Heart right ventricle (tissue), 16 donors: ENCODE measurements at regions not wholly inside any gene's neighbourhood (a gene's known extent, or its start where the extent isn't known, plus 50 kb on each side); places are given as distances from the start of the nearest gene placed in this dataset.

Source experiments
- ATAC-seq, 8 donors: fragments of 200-7000 bp; cut with Tn5 transposase; one replicate each; pipeline ENCODE4 v1.9.1; 2020; ENCODE audit warnings: mild to moderate bottlenecking in 8 of 8, moderate library complexity in 8 of 8, moderate number of reproducible peaks in 1 of 8
- DNase-seq, 2 donors: peaks; one replicate each; pipeline ENCODE4 v3.0.0-alpha.2; 2020
- H3K27ac ChIP-seq, 10 donors: fragments of 200-600 bp; sonication (generic) in 2 of 10; one replicate each; pipeline versions ENCODE4 v1.5.0 to v1.8.0; 2020 to 2022; ENCODE audit warnings: mild to moderate bottlenecking in 3 of 10
- H3K27me3 ChIP-seq, 7 donors: fragments of 200-600 bp; one replicate each; pipeline ENCODE4 v1.8.0; 2021 to 2022; ENCODE audit warnings: mild to moderate bottlenecking in 2 of 7
- H3K36me3 ChIP-seq, 9 donors: fragments of 200-600 bp; sonication (generic) in 1 of 9; one replicate each; pipeline versions ENCODE4 v1.5.0 to v1.8.0; 2020 to 2022; ENCODE audit warnings: mild to moderate bottlenecking in 2 of 9
- H3K4me1 ChIP-seq, 9 donors: fragments of 200-600 bp; sonication (generic) in 1 of 9; one replicate each; pipeline versions ENCODE4 v1.5.0 to v1.8.0; 2020 to 2022; ENCODE audit warnings: mild to moderate bottlenecking in 4 of 9
- H3K4me3 ChIP-seq, 10 donors: fragments of 200-600 bp; sonication (generic) in 2 of 10; one replicate each; pipeline versions ENCODE4 v1.5.0 to v1.8.0; 2020 to 2022; ENCODE audit warnings: mild to moderate bottlenecking in 7 of 10, moderate library complexity in 2 of 10
- H3K9me3 ChIP-seq, 11 donors: fragments of 200-600 bp in 10 of 11; sonication (generic) in 2 of 11; one replicate each; pipeline versions ENCODE4 v1.5.0 to v1.8.0; 2013 to 2022; ENCODE audit warnings: mild to moderate bottlenecking in 2 of 11, control low read depth in 1 of 11, moderate library complexity in 1 of 11
- WGBS, 2 donors: extraction: QIAGEN DNeasy Blood & Tissue Kit; methylation state at CpG; one replicate each; pipeline ENCODE4 v1.1.7; 2013; ENCODE audit warnings: inconsistent platforms in 1 of 2; 5-methylcytosine and 5-hydroxymethylcytosine counted together
- intact Hi-C, 10 donors: fragments of 100-400 bp; cut with DNase I; formaldehyde crosslinking; loops; one replicate each; pipeline versions ENCODE4 v1.11.1 to v1.14.2; 2022
- TF ChIP-seq, protein P1 (sequence below), 9 donors: fragments of 200-600 bp; sonication (generic) in 2 of 9; IDR thresholded peaks; one replicate each; pipeline versions ENCODE4 v1.5.0 to v1.8.0; 2021 to 2022; ENCODE audit warnings: antibody characterized with exemption in 9 of 9, mild to moderate bottlenecking in 5 of 9, moderate library complexity in 1 of 9
- donor health status: Arrhythmogenic right ventricular cardiomyopathy.
- donor health status: ischemic (EF 13 %, LVEDD 7.1; RV severe dilation, severe dysfunction).
- donor health status: healthy with polysubstance abuse.
- donor health status: DM: no; HTN: yes; CAD: no.
- donor health status: DM: no; HTN: no; CAD: no.
- donor health status: ischemic (EF 25% LVEDD 6.9; RV normal size, moderate dysfunction).
- donor health status: ischemic (EF 25% LVEDD 5.7; RV mildly dilated, moderate dysfunction).
- donor health status: healthy.
- donor health status: DM: yes; HTN: yes; CAD: no.
- donor health status: Ischemic cardiomyopathy.
- donor health status: ischemic (EF 35%, LVEDD 5.7; RV mildly dilated, moderate dysfunction).
- donor health status: nonischemic (EF 11% LVEDD 7.7; RV severe dilation, severe dysfunction).
- donor health status: DM: yes; HTN: yes; CAD: no.
- donor health status: PGD.
- donor health status: ischemic (EF 29% LVEDD 5.4; RV normal size, mild dysfunction).
- donor health status: nonischemic (EF 23%, LVEDD 6.1; RV moderate dilation, normal function).

DNA sequence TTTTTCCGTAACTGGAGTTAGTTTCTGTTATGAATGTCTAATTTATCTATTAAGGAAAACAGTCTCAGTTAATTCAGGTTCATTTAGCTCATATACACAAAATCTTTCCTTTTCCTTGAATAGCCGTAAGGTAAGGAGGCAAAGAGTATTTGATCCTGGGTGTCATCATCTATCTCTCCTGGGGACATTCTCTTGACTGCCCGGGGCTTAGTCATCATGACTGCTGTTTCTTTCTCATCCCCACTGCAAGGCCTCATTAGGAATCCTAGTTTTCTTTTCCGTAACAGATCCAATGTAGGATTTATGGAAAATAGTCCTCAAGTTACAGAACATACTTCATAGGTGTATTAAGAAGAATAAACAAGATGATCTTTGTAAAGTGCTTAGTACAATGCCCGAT lies 134.9 kb upstream of the CHD1 start:
- TF ChIP-seq, protein P1, sequence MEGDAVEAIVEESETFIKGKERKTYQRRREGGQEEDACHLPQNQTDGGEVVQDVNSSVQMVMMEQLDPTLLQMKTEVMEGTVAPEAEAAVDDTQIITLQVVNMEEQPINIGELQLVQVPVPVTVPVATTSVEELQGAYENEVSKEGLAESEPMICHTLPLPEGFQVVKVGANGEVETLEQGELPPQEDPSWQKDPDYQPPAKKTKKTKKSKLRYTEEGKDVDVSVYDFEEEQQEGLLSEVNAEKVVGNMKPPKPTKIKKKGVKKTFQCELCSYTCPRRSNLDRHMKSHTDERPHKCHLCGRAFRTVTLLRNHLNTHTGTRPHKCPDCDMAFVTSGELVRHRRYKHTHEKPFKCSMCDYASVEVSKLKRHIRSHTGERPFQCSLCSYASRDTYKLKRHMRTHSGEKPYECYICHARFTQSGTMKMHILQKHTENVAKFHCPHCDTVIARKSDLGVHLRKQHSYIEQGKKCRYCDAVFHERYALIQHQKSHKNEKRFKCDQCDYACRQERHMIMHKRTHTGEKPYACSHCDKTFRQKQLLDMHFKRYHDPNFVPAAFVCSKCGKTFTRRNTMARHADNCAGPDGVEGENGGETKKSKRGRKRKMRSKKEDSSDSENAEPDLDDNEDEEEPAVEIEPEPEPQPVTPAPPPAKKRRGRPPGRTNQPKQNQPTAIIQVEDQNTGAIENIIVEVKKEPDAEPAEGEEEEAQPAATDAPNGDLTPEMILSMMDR (IDR thresholded peaks at IDR 0.05) = no peak
- 94 to 95% methylated on average over 5 of the region's 5 CpGs for WGBS, 2 donors
- intact Hi-C loops = loop anchor here in 2 of 10 donors (10.0 kb wide), 1 partner anchor 159 kb away; no protein-coding TSS in a partner anchor

DNA sequence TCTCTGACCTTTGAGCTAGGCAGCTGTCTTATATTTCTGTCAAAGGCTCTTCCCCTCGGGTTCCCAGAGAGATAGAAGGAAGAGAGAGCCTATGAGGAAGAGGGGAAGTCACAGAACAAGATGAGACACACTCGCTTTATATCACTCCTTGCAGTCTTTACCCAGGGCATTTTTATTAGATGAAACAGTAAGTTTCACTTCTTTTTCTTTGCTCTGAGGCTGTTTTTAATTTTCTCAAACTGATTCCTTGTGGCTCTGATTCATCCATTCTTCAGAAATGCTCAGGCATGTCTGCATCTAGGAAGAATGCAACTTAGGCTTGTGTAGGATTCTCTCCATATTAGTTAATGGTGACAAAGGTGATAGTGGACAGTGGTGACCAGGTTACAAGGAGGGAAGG lies 132.9 kb upstream of the CHD1 start:
- Histone ChIP-seq H3K36me3 (no peaks in the 10 kb centered on the region), H3K4me1 (peaks cover 0 to 10% (median 0%) of the 10 kb centered on the region in 9 donors), H3K4me3 (no peak overlapping the region), H3K9me3 (no peaks in the 10 kb centered on the region), H3K27me3 (peaks cover 0 to 3% (median 0%) of the 10 kb centered on the region in 7 donors), H3K27ac (no peak overlapping the region)
- WGBS, 2 donors = 31 to 33% methylated on average over 2 of the region's 2 CpGs
- no peak for DNase-seq
- intact Hi-C loops = loop anchor here in 3 of 10 donors (2.0 to 10.0 kb wide), 2 partner anchors 155 to 157 kb away; no protein-coding TSS in a partner anchor
- no peak for ATAC-seq
- TF ChIP-seq, protein P1 (IDR thresholded peaks at IDR 0.05) = no peak

More for the DNA sequence above, 134.9 kb upstream of the CHD1 start:
- Histone ChIP-seq H3K27ac (no peak overlapping the region), H3K4me1 (peaks cover 0 to 10% (median 0%) of the 10 kb centered on the region in 9 donors), H3K9me3 (no peaks in the 10 kb centered on the region), H3K4me3 (no peak overlapping the region), H3K36me3 (no peaks in the 10 kb centered on the region), H3K27me3 (peaks cover 0 to 3% (median 0%) of the 10 kb centered on the region in 7 donors)
- ATAC-seq (no peak), DNase-seq (no peak)

- TF ChIP-seq, protein P1 (IDR thresholded peaks at IDR 0.05) = no peak
- H3K27me3 ChIP-seq = peaks cover 0 to 3% (median 0%) of the 10 kb centered on the region in 7 donors
- no peaks in the 10 kb centered on the region for H3K9me3 ChIP-seq
- DNase-seq (no peak), ATAC-seq (no peak)
- intact Hi-C loops = loop anchor here in 3 of 10 donors (2.0 to 10.0 kb wide), 2 partner anchors 154 to 156 kb away; no protein-coding TSS in a partner anchor
- H3K36me3 ChIP-seq = no peaks in the 10 kb centered on the region
- peaks cover 0 to 10% (median 0%) of the 10 kb centered on the region in 9 donors for H3K4me1 ChIP-seq
- H3K27ac ChIP-seq = no peak overlapping the region
- H3K4me3 ChIP-seq = no peak overlapping the region
- 40 to 43% methylated on average over 2 of the region's 2 CpGs for WGBS, 2 donors
Measured at GRCh38 chr5:99061299-99061698, 132.5 kb upstream of the CHD1 start.

DNA sequence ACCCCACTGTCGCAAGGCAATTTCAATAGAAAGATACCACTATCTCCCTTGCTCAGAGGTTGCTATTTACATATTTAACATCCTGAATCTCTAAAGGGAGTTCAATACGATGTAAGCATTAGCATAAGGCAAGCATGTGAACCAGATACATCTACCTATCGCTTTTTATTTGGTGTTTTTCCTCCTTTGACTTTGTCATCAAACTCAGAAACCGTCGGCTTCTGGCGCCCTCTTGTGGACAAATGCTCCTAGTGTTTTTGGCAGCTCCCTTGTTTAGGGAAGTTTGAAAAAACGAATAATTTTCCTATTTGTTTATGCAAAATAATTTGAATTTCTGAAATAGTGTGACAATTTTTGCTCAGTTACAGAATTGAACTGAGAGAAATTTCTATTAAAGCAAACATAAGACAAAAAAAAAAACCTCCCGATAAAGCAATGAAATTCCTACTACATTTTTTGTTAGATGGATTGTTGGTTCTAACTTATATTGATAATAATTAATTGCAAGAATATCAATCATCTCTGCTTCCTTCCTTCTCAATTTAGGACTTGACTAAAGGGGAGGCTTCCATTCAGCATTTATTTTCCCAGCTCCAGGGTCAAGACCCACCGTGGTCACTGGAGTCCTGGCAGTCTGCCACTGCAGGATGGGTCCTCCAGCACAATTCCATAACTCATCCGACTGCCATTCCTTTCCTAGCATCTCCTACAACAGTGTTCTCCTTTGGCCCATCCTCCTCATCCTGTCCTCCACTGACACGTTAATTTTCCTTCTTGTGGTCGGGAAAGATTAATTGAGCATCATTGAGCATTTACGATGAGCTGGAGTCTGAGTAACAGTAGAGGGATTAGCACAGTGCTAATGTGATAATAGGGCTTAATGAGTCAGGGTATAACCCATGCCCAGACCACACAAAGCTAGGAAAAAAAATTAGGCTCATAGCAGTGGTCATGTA lies 131.8 kb upstream of the CHD1 start:
- intact Hi-C loops = loop anchor here in 4 of 10 donors (1.0 to 10.0 kb wide), 4 partner anchors 28 to 156 kb away; no protein-coding TSS in a partner anchor
- H3K4me3 ChIP-seq = no peak overlapping the region
- WGBS, 2 donors = 26 to 27% methylated on average over 13 of the region's 13 CpGs

More for the DNA sequence above, 131.8 kb upstream of the CHD1 start:
- Histone ChIP-seq H3K27ac (no peak overlapping the region), H3K36me3 (no peaks in the 10 kb centered on the region), H3K9me3 (no peaks in the 10 kb centered on the region), H3K4me1 (peaks cover 0 to 10% (median 0%) of the 10 kb centered on the region in 9 donors), H3K27me3 (peaks cover 0 to 3% (median 0%) of the 10 kb centered on the region in 7 donors)
- TF ChIP-seq, protein P1 (IDR thresholded peaks at IDR 0.05) = peak; percentile 73 to 95 (median 90)
- ATAC-seq (no peak), DNase-seq (peak; percentile 67 to 70)
